NCI-H2196 (cell line): ENCODE measurements at regions not wholly inside any gene's neighbourhood (a gene's known extent, or its start where the extent isn't known, plus 50 kb on each side); places are given as distances from the start of the nearest gene placed in this dataset.

Source experiments
- DNase-seq: peaks from one replicate; lab custom pipeline; 2025; ENCODE audit not compliant: unreplicated experiment; lab: John Stamatoyannopoulos, UW

GRCh38 chr10:47053081-47053798, 142.0 kb downstream of the PTPN20 start:
- DNase-seq, result no peak

DNA sequence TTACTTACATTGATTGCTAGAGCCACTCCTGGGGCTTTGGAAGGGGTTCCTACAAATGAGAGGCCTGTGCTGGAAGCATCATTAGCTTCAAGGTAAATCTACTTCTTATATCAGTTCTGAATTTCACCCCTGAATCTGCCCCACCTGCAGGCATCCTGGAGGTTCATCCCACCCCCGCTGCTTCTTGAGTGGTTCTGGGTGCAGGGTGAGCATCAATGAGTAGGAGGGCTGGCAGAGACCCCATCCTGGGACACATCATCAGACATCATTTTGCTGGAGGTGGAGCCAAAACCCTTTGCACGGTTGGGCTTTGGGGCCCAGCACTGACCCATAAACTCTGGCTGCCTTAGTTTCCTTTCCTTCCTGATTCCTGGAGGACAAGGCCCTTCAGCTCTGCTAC, 143.7 kb downstream of the PTPN20 start:
- no peak for DNase-seq

DNA sequence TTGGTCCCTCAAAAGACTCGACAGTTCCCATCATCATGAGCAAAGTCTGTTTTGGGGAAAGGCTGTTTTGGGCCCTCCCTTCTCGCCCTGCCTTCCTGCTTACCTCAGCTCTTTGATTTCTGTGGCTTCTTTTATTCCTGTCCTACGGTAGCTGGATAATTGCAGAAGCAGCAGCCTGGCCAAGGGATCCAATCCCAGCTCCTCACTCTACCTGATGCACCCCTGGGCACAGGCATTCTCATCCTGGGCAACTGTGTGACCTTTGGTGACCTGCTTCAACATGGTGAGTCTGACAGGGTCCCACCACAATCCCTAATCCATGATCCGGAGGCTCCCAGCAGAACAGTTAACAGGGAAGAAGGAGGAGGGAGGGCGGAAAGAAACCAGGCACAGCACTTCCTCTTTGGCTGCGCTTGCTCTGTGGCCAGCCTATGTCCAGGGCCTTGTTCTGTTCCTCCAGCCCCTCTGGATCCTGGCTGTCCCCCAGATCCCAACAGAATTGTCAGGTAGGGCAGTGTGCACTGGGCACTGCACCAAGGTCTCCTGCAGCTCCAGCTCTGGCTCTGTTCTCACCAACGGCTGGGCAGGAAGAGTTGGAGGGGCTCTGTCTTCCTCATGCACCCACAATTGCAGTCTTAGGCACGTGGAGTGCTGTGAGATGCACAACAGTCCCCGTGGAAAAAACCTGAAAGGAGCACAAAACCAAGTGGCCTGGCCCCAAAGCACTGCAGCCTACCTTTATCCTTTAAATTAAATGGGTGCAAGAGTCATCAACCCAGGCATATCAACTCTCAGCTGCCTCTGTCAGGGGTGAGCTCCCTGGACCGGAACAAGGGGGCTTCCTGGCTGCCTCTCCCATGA, 144.4 kb downstream of the PTPN20 start:
- no peak for DNase-seq

DNA sequence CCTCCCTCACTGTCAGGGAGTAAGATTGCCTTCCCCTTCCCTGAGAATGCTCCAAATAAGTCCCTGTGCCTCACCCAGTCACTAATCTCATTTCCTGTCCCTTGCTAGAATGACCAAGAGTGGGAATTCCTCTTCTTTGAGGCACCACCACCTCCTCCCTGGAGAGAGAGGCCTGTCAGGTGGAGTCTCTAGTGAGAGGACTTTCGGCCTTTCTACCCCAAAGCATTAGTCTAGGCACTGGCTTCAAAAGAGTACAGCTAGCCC, 145.0 kb downstream of the PTPN20 start:
- DNase-seq, result no peak

GRCh38 chr10:47057471-47057870, 146.2 kb downstream of the PTPN20 start:
- no peak for DNase-seq

GRCh38 chr10:47058032-47058702, 146.9 kb downstream of the PTPN20 start:
- no peak for DNase-seq

DNA sequence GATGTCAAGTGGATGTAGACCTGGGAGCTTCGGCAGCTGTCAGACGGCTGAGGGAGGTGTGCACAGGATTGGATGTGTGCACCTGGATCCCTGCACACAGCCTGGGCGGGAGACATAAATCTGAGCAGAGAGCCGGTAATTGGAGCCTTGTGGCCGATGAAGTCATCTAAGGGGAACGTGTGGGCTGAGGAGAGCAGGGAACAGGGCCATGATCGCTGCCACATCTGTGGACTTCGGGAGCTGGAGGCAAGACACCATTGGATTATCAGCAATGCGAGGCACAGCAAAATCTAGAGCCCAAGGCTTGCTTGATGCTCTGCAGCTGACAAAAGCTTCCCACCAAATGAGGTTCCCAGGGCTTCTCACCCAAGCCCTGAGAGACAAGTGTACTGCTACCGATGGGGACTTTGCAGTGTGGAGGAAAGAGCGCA, 147.7 kb downstream of the PTPN20 start:
- DNase-seq, result no peak

GRCh38 chr10:47059606-47060311, 148.5 kb downstream of the PTPN20 start:
- no peak for DNase-seq

DNA sequence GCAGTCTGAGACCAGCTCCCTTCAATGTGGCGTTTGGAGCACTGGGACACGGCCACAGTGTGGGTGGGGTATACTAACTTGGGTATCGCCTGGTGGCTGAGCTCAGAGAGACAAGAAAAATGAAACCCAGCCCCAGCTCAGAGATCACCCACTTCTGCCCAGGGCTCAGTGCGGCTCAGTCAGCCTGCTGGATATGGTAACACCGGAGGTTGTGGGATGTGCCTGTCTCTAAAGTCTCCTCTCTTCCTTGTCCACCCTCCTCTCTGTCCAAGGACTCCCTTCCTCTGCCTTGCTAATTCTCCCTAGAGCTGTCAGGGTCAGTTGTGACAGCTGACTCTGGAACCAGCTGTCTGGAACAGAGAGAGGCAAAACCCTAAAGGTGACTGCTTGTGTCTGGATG, 149.1 kb downstream of the PTPN20 start:
- DNase-seq, result no peak

DNA sequence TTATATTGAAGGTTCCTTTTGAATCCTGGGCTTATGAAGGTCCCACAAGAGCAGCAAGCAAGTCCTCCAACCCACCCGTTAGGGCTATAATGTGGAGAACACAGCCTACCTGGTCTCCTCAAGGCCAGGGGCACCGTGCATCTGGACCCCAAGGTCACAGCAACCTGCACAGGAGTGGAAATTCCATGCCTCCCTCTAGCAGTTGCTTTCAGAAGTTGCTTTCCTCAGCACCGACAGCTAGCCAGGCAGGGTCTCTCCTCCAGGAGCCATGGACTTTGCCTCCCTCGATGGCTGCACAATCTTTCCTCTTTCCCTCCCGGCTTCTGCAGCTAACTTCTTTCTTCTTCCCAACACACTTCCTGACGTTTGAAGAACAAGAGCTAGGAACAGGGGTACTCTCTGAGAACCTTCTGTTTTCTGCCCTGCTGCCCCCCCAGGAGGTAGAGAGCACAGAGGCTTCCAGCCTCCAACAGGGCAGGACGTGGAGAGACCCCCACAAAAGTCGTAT, 149.8 kb downstream of the PTPN20 start:
- no peak for DNase-seq

DNA sequence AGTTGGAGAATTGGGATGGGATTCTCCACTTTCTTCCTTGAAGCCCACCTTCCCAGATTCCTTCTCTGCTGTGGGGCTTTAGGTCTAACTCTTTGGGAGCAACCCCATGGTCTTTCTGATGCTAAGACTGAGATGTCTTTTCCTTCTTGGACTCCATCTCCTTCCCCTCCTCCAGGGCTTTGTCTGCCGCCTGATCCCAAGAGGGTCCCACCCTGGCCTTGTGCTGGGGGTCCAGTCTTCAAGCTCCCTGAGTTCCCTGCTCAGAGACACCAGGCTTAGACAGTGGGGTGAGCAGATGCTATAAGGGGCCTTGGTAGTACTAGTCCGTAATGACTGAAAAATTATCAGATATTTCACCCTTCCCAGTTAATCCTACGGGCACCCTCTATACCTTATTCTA, 150.5 kb downstream of the PTPN20 start:
- no peak for DNase-seq

GRCh38 chr10:47062441-47063200, 151.4 kb downstream of the PTPN20 start:
- no peak for DNase-seq

DNA sequence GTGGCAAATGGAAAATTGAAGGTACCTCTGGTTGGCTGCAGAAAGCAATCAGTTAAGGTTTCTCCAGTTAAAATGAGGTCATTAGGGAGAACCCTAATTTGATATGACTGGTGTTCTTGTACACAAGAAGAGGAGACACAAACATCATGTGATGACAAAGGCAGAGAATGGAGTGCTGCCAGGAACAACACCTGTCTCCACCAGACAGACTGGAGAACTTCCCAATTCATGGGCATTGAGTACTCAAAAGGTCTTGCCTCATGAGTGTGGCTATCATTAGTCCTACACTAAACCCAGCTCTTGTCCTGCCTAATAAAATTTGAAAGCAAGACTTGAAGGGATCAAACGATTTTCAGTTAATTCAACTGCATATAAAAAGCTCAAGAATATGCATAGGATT, 152.6 kb downstream of the PTPN20 start:
- peak; percentile 42 for DNase-seq

GRCh38 chr10:47065903-47066302, 154.7 kb downstream of the PTPN20 start:
- no peak for DNase-seq

GRCh38 chr10:47067949-47068940, 157.0 kb downstream of the PTPN20 start:
- DNase-seq, result no peak

GRCh38 chr10:47070541-47070940, 159.3 kb downstream of the PTPN20 start:
- no peak for DNase-seq

- DNase-seq, result no peak
Observed at GRCh38 chr10:47071891-47072290, 160.7 kb downstream of the PTPN20 start.

DNA sequence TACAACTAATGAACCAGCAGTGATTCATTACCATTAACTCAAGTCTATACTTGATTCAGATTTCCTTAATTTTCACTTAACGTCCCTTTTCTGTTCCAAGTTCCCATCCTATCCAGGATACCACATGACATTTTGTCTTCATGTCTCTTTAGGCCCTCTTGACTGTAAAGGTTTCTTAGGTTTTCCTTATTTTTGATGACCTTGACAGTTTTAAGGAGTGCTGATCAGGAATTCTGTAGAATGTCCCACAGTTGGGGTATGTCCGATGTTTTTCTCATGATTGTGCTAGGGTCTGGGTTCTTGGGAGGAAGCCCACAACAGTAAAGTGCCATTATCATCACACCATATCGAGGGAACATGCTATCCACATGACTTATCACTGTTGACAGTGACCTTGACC, 162.7 kb downstream of the PTPN20 start:
- DNase-seq, result no peak

DNA sequence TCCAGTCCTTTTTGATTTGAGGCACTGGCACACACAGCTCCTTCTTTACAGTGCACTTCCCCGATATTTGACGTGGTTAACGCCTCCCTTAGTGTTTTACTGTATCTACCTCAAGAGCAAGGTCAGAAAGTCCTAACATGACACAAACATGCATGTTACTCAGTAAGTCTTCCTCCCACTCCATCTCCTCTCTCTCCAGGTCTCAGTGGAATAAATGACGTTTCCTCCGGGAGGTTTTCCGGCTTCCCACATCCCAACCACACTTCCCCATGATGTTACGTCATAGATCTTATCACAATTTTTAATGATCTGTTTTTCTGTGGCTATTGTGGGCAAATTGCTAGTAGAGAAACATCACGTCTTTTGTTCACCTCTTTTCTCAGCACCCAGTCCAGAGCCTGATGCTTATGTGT, 165.7 kb downstream of the PTPN20 start:
- DNase-seq, result no peak
